ENCODE measurements at regions not wholly inside any gene's neighbourhood (a gene's known extent, or its start where the extent isn't known, plus 50 kb on each side); places are given as distances from the start of the nearest gene placed in this dataset.
"Not testable (repeated sequence)": the region's sequence is repeated elsewhere in the genome, so short reads cannot be mapped to it uniquely, and the experiment has no call there.

- DNase-seq (ENCODE audit: low read depth in 1 of 2, low spot score in 1 of 2) = no peak
These were observed 1275.5 kb downstream of the ADGRL3 start for GRCh38 chr4:62475596-62475995.

GRCh38 chr4:62474802-62475201 is 1274.7 kb downstream of the ADGRL3 start:
- no peak for DNase-seq (ENCODE audit: low read depth in 1 of 2, low spot score in 1 of 2)

- DNase-seq (ENCODE audit: low read depth in 1 of 2, low spot score in 1 of 2) = no peak
These were observed 1270.9 kb downstream of the ADGRL3 start for GRCh38 chr4:62471021-62471420.

- no peak for DNase-seq (ENCODE audit: low read depth in 1 of 2, low spot score in 1 of 2)
These were observed 1270.4 kb downstream of the ADGRL3 start for GRCh38 chr4:62470421-62470983.

- no peak for DNase-seq (ENCODE audit: low read depth in 1 of 2, low spot score in 1 of 2)
These were observed 1269.9 kb downstream of the ADGRL3 start for GRCh38 chr4:62470020-62470419.

GRCh38 chr4:62461961-62462360 is 1261.8 kb downstream of the ADGRL3 start:
- no peak for DNase-seq (ENCODE audit: low read depth in 1 of 2, low spot score in 1 of 2)

GRCh38 chr4:62460329-62460728 is 1260.2 kb downstream of the ADGRL3 start:
- no peak for DNase-seq (ENCODE audit: low read depth in 1 of 2, low spot score in 1 of 2)

GRCh38 chr4:62457356-62457755 is 1257.2 kb downstream of the ADGRL3 start:
- no peak for DNase-seq (ENCODE audit: low read depth in 1 of 2, low spot score in 1 of 2)

- DNase-seq (ENCODE audit: low read depth in 1 of 2, low spot score in 1 of 2) = no peak
These were observed 1255.7 kb downstream of the ADGRL3 start for GRCh38 chr4:62455871-62456270.

- no peak for DNase-seq (ENCODE audit: low read depth in 1 of 2, low spot score in 1 of 2)
These were observed 1254.4 kb downstream of the ADGRL3 start for GRCh38 chr4:62454535-62454934.

- no peak for DNase-seq (ENCODE audit: low read depth in 1 of 2, low spot score in 1 of 2)
These were observed 1250.6 kb downstream of the ADGRL3 start for GRCh38 chr4:62450740-62451139.

- DNase-seq (ENCODE audit: low read depth in 1 of 2, low spot score in 1 of 2) = no peak
These were observed 1249.4 kb downstream of the ADGRL3 start for GRCh38 chr4:62449538-62449937.

- DNase-seq (ENCODE audit: low read depth in 1 of 2, low spot score in 1 of 2) = no peak
These were observed 1248.8 kb downstream of the ADGRL3 start for GRCh38 chr4:62448911-62449310.

GRCh38 chr4:62439051-62439450 is 1238.9 kb downstream of the ADGRL3 start:
- no peak for DNase-seq (ENCODE audit: low read depth in 1 of 2, low spot score in 1 of 2)

GRCh38 chr4:62434921-62435320 is 1234.8 kb downstream of the ADGRL3 start:
- DNase-seq (ENCODE audit: low read depth in 1 of 2, low spot score in 1 of 2) = no peak

- not testable (repeated sequence) for DNase-seq (ENCODE audit: low read depth in 1 of 2, low spot score in 1 of 2)
These were observed 1231.5 kb downstream of the ADGRL3 start for GRCh38 chr4:62431513-62432231.

- DNase-seq (ENCODE audit: low read depth in 1 of 2, low spot score in 1 of 2) = no peak
These were observed 1229.2 kb downstream of the ADGRL3 start for GRCh38 chr4:62429297-62429696.

- no peak for DNase-seq (ENCODE audit: low read depth in 1 of 2, low spot score in 1 of 2)
These were observed 1215.1 kb downstream of the ADGRL3 start for GRCh38 chr4:62415256-62415655.

- no peak for DNase-seq (ENCODE audit: low read depth in 1 of 2, low spot score in 1 of 2)
These were observed 1214.4 kb downstream of the ADGRL3 start for GRCh38 chr4:62414563-62414962.

GRCh38 chr4:62410371-62411003 is 1210.4 kb downstream of the ADGRL3 start:
- no peak for DNase-seq (ENCODE audit: low read depth in 1 of 2, low spot score in 1 of 2)

- DNase-seq (ENCODE audit: low read depth in 1 of 2, low spot score in 1 of 2) = no peak
These were observed 1208.3 kb downstream of the ADGRL3 start for GRCh38 chr4:62408454-62408853.

GRCh38 chr4:62407534-62407933 is 1207.4 kb downstream of the ADGRL3 start:
- no peak for DNase-seq (ENCODE audit: low read depth in 1 of 2, low spot score in 1 of 2)

Data from activated CD4-positive, alpha-beta T cell treated with anti-CD3 and anti-CD28 coated beads, Interleukin-2, amount 50 U/mL, for 24 hours (primary cell).